SK-N-MC (cell line): ENCODE measurements at regions not wholly inside any gene's neighbourhood (a gene's known extent, or its start where the extent isn't known, plus 50 kb on each side); places are given as distances from the start of the nearest gene placed in this dataset.

Experiments
- EZH2 ChIP-seq: fragments of 200-600 bp; sonication (generic); IDR thresholded peaks from one replicate; pipeline ENCODE4 v1.6.1; 2017; ENCODE audit warnings: antibody characterized with exemption
- POLR2AphosphoS5 ChIP-seq: IDR thresholded peaks from 2 replicates; pipeline ENCODE4 v1.6.1; 2012; ENCODE audit warnings: mild to moderate bottlenecking, low read depth, low read length, borderline replicate concordance

GRCh38 chr2:16036951-16037350 lies 96.6 kb downstream of the MYCN start:
- TF ChIP-seq POLR2AphosphoS5 (no peak), EZH2 (no peak)
